HL-60 (cell line): ENCODE measurements at regions not wholly inside any gene's neighbourhood (a gene's known extent, or its start where the extent isn't known, plus 50 kb on each side); places are given as distances from the start of the nearest gene placed in this dataset.

Experiments used
- GABPA ChIP-seq: IDR thresholded peaks from 2 replicates; pipeline ENCODE4 v1.6.1; 2012; ENCODE audit warnings: low read depth
- POLR2AphosphoS5 ChIP-seq: IDR thresholded peaks from 2 replicates; pipeline ENCODE4 v1.6.1; 2012; ENCODE audit warnings: low read depth
- TF ChIP-seq, protein P1 (sequence below): IDR thresholded peaks from one replicate; pipeline ENCODE4 v1.5.1; 2011; ENCODE audit warnings: low read length, control low read depth, inconsistent platforms; ENCODE audit not compliant: insufficient read depth
- TF ChIP-seq, protein P2 (sequence below): IDR thresholded peaks from 2 replicates; pipeline ENCODE4 v1.6.1; 2012; ENCODE audit warnings: low read depth; ENCODE audit not compliant: insufficient replicate concordance

DNA sequence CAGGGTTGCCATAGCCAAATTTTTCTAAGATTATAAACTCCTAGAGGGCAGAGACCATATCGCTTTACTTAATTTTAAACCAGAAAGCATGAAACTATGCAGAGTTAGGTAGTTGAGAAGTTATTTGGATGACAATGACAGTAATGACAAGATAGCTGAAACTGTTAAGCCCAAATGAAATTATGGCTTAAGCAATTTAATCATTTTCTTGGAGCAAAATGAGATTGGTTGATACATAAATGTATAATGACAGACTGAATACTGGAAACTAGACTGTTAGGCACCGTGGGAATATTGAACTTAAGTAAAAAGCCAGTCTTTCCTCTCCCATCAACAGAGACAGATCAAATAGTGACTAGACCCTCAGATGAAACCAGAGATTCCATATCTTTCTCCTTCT is 670.3 kb upstream of the NRSN1 start:
- TF ChIP-seq, protein P1, sequence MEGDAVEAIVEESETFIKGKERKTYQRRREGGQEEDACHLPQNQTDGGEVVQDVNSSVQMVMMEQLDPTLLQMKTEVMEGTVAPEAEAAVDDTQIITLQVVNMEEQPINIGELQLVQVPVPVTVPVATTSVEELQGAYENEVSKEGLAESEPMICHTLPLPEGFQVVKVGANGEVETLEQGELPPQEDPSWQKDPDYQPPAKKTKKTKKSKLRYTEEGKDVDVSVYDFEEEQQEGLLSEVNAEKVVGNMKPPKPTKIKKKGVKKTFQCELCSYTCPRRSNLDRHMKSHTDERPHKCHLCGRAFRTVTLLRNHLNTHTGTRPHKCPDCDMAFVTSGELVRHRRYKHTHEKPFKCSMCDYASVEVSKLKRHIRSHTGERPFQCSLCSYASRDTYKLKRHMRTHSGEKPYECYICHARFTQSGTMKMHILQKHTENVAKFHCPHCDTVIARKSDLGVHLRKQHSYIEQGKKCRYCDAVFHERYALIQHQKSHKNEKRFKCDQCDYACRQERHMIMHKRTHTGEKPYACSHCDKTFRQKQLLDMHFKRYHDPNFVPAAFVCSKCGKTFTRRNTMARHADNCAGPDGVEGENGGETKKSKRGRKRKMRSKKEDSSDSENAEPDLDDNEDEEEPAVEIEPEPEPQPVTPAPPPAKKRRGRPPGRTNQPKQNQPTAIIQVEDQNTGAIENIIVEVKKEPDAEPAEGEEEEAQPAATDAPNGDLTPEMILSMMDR, result no peak
- TF ChIP-seq POLR2AphosphoS5 (no peak), GABPA (no peak)
- TF ChIP-seq, protein P2, sequence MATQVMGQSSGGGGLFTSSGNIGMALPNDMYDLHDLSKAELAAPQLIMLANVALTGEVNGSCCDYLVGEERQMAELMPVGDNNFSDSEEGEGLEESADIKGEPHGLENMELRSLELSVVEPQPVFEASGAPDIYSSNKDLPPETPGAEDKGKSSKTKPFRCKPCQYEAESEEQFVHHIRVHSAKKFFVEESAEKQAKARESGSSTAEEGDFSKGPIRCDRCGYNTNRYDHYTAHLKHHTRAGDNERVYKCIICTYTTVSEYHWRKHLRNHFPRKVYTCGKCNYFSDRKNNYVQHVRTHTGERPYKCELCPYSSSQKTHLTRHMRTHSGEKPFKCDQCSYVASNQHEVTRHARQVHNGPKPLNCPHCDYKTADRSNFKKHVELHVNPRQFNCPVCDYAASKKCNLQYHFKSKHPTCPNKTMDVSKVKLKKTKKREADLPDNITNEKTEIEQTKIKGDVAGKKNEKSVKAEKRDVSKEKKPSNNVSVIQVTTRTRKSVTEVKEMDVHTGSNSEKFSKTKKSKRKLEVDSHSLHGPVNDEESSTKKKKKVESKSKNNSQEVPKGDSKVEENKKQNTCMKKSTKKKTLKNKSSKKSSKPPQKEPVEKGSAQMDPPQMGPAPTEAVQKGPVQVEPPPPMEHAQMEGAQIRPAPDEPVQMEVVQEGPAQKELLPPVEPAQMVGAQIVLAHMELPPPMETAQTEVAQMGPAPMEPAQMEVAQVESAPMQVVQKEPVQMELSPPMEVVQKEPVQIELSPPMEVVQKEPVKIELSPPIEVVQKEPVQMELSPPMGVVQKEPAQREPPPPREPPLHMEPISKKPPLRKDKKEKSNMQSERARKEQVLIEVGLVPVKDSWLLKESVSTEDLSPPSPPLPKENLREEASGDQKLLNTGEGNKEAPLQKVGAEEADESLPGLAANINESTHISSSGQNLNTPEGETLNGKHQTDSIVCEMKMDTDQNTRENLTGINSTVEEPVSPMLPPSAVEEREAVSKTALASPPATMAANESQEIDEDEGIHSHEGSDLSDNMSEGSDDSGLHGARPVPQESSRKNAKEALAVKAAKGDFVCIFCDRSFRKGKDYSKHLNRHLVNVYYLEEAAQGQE, result no peak
